HL-60 (cell line): ENCODE measurements at regions not wholly inside any gene's neighbourhood (a gene's known extent, or its start where the extent isn't known, plus 50 kb on each side); places are given as distances from the start of the nearest gene placed in this dataset.

Experiments
- DNase-seq, 2 experiments: peaks; one replicate each; pipeline ENCODE4 v3.0.0-alpha.2; 2010 to 2020; ENCODE audit warnings: low read depth in 1 of 2, low spot score in 1 of 2
- H3K27ac ChIP-seq: fragments of 250-450 bp; sonication (Bioruptor Pico); replicated peaks from 2 replicates; pipeline ENCODE4 v1.5.1; 2020; ENCODE audit warnings: mild to moderate bottlenecking, moderate library complexity
- H3K27me3 ChIP-seq: fragments of 250-450 bp; sonication (Bioruptor Pico); 2 replicates; pipeline ENCODE4 v1.5.1; 2021; ENCODE audit warnings: mild to moderate bottlenecking, moderate library complexity; ENCODE audit not compliant: insufficient read depth, poor library complexity, severe bottlenecking
- H3K4me3 ChIP-seq: replicated peaks from 2 replicates; pipeline ENCODE4 v1.5.1; 2011; ENCODE audit warnings: mild to moderate bottlenecking, control low read depth, low read length; ENCODE audit not compliant: insufficient read depth
- CTCF ChIP-seq: IDR thresholded peaks from one replicate; pipeline ENCODE4 v1.5.1; 2011; ENCODE audit warnings: low read length, control low read depth, inconsistent platforms; ENCODE audit not compliant: insufficient read depth
- GABPA ChIP-seq: IDR thresholded peaks from 2 replicates; pipeline ENCODE4 v1.6.1; 2012; ENCODE audit warnings: low read depth
- POLR2AphosphoS5 ChIP-seq: IDR thresholded peaks from 2 replicates; pipeline ENCODE4 v1.6.1; 2012; ENCODE audit warnings: low read depth
- REST ChIP-seq: IDR thresholded peaks from 2 replicates; pipeline ENCODE4 v1.6.1; 2012; ENCODE audit warnings: low read depth; ENCODE audit not compliant: insufficient replicate concordance
- SPI1 ChIP-seq: IDR thresholded peaks from 2 replicates; pipeline ENCODE4 v1.6.1; 2012; ENCODE audit warnings: low read depth, mild to moderate bottlenecking, borderline replicate concordance

- Histone ChIP-seq H3K27ac (no peak overlapping the region), H3K4me3 (no peak overlapping the region), H3K27me3 (no peaks in the 10 kb centered on the region)
- DNase-seq = no peak
- TF ChIP-seq SPI1 (no peak), GABPA (no peak), CTCF (no peak), POLR2AphosphoS5 (no peak), REST (no peak)
Observed at GRCh38 chr4:23212558-23212957, 519.8 kb downstream of the GBA3 start.

DNA sequence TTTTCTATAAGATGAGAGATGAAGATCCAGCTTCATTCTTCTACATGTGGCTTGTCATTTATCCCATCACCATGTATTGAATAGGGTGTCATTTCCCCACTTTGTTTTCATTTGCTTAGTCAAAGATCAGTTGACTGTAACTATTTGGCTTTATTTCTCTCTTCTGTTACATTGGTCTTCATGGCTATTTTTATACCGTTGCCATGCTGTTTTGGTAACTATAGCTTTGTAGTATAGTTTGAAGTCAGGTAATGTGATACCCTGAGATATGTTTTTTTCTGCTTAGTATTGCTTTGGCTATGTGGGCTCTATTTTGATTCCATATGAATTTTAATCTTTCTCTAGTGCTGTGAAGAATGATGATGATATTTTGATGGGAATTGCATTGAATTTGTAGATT is 514.3 kb downstream of the GBA3 start:
- Histone ChIP-seq H3K27me3 (no peaks in the 10 kb centered on the region), H3K4me3 (no peak overlapping the region), H3K27ac (no peak overlapping the region)
- TF ChIP-seq CTCF (no peak), REST (no peak), GABPA (no peak), POLR2AphosphoS5 (no peak), SPI1 (no peak)
- no peak for DNase-seq

DNA sequence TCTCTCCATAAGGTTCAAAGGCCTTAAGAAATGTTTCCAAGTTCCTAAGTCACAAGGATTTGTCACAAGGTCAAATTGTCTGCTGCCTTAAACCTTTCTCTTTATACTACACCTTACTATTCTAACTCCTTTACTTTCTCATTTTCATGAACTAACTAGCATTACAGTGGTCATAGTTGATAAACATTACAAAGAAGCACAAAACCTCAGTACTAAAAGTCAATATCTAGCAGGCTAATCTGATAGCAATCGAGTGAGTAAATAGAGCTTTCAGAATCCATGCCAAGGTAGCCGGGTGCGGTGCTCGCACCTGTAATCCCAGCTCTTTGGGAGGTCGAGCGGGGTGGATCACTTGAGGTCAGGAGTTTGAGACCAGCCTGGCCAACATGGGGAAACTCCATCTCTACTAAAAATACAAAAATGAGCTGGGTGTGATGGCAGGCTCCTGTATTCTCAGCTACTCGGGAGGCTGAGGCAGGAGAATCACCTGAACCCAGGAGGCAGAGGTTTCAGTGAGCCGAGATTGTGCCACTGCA is 510.0 kb downstream of the GBA3 start:
- no peak overlapping the region for H3K4me3 ChIP-seq
- H3K27ac ChIP-seq = no peak overlapping the region
- no peak for TF ChIP-seq CTCF
- no peak for TF ChIP-seq POLR2AphosphoS5
- TF ChIP-seq REST = no peak
- no peak for TF ChIP-seq SPI1
- no peak for TF ChIP-seq GABPA
- H3K27me3 ChIP-seq = no peaks in the 10 kb centered on the region
- DNase-seq = no peak
